ENCODE measurements at regions not wholly inside any gene's neighbourhood (a gene's known extent, or its start where the extent isn't known, plus 50 kb on each side); places are given as distances from the start of the nearest gene placed in this dataset.

DNA sequence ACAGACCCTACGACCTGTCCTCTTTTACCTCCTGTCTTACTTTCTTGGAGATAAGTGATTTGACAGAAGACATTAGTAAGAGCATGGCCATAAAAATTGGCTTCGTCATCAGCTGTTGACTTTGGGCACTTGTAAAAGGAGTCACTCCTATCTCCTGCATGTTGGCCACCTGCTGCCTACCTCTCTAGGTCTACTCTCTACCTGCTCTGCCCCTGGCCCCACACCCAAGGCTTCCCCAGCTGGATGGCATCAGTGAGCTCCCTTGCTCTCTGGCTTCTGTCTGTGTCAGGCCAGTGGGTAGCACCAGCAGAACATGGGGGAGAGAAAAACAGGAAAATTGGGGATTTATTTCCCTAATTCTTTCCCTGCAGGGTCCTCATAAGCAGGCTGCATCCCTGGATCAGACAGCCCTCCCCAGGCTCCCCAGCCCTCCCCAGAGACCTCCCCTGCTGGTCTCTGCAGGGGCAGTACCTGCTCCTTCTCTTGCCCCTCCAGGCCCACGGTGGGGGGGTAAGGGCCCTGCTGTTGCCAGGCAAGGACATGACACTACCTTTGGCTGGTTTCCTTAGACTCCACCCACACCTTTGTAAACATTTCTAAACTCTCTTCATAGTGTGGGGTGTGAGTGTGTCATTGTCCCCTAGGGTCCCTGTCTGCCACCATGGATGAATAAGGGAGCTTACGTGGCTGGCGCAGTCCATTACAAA lies 157.0 kb upstream of the NECTIN1 start:
- TF ChIP-seq, protein P1, sequence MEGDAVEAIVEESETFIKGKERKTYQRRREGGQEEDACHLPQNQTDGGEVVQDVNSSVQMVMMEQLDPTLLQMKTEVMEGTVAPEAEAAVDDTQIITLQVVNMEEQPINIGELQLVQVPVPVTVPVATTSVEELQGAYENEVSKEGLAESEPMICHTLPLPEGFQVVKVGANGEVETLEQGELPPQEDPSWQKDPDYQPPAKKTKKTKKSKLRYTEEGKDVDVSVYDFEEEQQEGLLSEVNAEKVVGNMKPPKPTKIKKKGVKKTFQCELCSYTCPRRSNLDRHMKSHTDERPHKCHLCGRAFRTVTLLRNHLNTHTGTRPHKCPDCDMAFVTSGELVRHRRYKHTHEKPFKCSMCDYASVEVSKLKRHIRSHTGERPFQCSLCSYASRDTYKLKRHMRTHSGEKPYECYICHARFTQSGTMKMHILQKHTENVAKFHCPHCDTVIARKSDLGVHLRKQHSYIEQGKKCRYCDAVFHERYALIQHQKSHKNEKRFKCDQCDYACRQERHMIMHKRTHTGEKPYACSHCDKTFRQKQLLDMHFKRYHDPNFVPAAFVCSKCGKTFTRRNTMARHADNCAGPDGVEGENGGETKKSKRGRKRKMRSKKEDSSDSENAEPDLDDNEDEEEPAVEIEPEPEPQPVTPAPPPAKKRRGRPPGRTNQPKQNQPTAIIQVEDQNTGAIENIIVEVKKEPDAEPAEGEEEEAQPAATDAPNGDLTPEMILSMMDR (IDR thresholded peaks at IDR 0.05; ENCODE audit: low read length): no peak
- TF ChIP-seq EZH2 (IDR thresholded peaks at IDR 0.05; ENCODE audit: borderline replicate concordance, low read length): no peak

Measured in OCI-LY1 (cell line).